ENCODE measurements at regions not wholly inside any gene's neighbourhood (a gene's known extent, or its start where the extent isn't known, plus 50 kb on each side); places are given as distances from the start of the nearest gene placed in this dataset.

DNA sequence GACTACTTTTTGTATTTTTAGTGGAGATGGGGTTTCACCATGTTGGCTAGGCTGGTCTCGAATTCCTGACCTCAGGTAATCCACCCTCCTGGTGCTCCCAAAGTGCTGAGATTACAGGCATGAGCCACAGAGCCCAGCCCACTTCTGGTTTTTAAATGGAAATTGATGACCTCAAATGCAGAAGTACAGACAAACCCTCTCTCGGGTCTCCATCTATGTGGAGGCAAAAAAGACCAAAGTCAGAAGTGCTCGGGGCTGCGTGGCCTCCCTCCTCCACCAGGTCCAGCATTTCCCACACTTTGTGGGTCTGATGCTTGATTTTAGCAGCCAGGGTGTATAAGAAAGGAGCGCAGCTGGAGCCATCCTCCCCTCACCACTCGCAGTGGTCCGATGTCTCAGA is 187.3 kb upstream of the AUTS2 start:
- no peak for TF ChIP-seq NANOG (IDR thresholded peaks at IDR 0.05; ENCODE audit: borderline replicate concordance)
- TF ChIP-seq, protein P1, sequence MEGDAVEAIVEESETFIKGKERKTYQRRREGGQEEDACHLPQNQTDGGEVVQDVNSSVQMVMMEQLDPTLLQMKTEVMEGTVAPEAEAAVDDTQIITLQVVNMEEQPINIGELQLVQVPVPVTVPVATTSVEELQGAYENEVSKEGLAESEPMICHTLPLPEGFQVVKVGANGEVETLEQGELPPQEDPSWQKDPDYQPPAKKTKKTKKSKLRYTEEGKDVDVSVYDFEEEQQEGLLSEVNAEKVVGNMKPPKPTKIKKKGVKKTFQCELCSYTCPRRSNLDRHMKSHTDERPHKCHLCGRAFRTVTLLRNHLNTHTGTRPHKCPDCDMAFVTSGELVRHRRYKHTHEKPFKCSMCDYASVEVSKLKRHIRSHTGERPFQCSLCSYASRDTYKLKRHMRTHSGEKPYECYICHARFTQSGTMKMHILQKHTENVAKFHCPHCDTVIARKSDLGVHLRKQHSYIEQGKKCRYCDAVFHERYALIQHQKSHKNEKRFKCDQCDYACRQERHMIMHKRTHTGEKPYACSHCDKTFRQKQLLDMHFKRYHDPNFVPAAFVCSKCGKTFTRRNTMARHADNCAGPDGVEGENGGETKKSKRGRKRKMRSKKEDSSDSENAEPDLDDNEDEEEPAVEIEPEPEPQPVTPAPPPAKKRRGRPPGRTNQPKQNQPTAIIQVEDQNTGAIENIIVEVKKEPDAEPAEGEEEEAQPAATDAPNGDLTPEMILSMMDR (conservative IDR thresholded peaks at IDR 0.05; ENCODE audit: low read depth in 2 of 2): no peak
- TF ChIP-seq, protein P2, sequence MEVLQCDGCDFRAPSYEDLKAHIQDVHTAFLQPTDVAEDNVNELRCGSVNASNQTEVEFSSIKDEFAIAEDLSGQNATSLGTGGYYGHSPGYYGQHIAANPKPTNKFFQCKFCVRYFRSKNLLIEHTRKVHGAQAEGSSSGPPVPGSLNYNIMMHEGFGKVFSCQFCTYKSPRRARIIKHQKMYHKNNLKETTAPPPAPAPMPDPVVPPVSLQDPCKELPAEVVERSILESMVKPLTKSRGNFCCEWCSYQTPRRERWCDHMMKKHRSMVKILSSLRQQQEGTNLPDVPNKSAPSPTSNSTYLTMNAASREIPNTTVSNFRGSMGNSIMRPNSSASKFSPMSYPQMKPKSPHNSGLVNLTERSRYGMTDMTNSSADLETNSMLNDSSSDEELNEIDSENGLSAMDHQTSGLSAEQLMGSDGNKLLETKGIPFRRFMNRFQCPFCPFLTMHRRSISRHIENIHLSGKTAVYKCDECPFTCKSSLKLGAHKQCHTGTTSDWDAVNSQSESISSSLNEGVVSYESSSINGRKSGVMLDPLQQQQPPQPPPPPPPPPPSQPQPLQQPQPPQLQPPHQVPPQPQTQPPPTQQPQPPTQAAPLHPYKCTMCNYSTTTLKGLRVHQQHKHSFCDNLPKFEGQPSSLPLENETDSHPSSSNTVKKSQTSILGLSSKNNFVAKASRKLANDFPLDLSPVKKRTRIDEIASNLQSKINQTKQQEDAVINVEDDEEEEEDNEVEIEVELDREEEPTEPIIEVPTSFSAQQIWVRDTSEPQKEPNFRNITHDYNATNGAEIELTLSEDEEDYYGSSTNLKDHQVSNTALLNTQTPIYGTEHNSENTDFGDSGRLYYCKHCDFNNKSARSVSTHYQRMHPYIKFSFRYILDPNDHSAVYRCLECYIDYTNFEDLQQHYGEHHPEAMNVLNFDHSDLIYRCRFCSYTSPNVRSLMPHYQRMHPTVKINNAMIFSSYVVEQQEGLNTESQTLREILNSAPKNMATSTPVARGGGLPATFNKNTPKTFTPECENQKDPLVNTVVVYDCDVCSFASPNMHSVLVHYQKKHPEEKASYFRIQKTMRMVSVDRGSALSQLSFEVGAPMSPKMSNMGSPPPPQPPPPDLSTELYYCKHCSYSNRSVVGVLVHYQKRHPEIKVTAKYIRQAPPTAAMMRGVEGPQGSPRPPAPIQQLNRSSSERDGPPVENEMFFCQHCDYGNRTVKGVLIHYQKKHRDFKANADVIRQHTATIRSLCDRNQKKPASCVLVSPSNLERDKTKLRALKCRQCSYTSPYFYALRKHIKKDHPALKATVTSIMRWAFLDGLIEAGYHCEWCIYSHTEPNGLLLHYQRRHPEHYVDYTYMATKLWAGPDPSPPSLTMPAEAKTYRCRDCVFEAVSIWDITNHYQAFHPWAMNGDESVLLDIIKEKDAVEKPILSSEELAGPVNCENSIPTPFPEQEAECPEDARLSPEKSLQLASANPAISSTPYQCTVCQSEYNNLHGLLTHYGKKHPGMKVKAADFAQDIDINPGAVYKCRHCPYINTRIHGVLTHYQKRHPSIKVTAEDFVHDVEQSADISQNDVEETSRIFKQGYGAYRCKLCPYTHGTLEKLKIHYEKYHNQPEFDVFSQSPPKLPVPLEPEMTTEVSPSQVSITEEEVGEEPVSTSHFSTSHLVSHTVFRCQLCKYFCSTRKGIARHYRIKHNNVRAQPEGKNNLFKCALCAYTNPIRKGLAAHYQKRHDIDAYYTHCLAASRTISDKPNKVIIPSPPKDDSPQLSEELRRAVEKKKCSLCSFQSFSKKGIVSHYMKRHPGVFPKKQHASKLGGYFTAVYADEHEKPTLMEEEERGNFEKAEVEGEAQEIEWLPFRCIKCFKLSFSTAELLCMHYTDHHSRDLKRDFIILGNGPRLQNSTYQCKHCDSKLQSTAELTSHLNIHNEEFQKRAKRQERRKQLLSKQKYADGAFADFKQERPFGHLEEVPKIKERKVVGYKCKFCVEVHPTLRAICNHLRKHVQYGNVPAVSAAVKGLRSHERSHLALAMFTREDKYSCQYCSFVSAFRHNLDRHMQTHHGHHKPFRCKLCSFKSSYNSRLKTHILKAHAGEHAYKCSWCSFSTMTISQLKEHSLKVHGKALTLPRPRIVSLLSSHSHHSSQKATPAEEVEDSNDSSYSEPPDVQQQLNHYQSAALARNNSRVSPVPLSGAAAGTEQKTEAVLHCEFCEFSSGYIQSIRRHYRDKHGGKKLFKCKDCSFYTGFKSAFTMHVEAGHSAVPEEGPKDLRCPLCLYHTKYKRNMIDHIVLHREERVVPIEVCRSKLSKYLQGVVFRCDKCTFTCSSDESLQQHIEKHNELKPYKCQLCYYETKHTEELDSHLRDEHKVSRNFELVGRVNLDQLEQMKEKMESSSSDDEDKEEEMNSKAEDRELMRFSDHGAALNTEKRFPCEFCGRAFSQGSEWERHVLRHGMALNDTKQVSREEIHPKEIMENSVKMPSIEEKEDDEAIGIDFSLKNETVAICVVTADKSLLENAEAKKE (CRISPR knock-in tag; IDR thresholded peaks at IDR 0.05): no peak
- no peak for TF ChIP-seq JUNB (IDR thresholded peaks at IDR 0.05; ENCODE audit: unreplicated experiment)
- no peak for TF ChIP-seq EZH2phosphoT487 (IDR thresholded peaks at IDR 0.05; ENCODE audit: unreplicated experiment)
- TF ChIP-seq STAT1 (IDR thresholded peaks at IDR 0.05; ENCODE audit: unreplicated experiment): no peak
- TF ChIP-seq, protein P3, sequence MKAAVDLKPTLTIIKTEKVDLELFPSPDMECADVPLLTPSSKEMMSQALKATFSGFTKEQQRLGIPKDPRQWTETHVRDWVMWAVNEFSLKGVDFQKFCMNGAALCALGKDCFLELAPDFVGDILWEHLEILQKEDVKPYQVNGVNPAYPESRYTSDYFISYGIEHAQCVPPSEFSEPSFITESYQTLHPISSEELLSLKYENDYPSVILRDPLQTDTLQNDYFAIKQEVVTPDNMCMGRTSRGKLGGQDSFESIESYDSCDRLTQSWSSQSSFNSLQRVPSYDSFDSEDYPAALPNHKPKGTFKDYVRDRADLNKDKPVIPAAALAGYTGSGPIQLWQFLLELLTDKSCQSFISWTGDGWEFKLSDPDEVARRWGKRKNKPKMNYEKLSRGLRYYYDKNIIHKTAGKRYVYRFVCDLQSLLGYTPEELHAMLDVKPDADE (IDR thresholded peaks at IDR 0.05): no peak
- no peak for TF ChIP-seq CREB1 (CRISPR knock-in tag; IDR thresholded peaks at IDR 0.05; ENCODE audit: low read depth)
- TF ChIP-seq ZNF331 (CRISPR knock-in tag; IDR thresholded peaks at IDR 0.05; ENCODE audit: low read depth): no peak
- TF ChIP-seq EZH2 (IDR thresholded peaks at IDR 0.05; ENCODE audit: low read depth, unreplicated experiment): no peak
- TF ChIP-seq POLR2AphosphoS5 (IDR thresholded peaks at IDR 0.05; ENCODE audit: low read depth): no peak
- TF ChIP-seq, protein P4, sequence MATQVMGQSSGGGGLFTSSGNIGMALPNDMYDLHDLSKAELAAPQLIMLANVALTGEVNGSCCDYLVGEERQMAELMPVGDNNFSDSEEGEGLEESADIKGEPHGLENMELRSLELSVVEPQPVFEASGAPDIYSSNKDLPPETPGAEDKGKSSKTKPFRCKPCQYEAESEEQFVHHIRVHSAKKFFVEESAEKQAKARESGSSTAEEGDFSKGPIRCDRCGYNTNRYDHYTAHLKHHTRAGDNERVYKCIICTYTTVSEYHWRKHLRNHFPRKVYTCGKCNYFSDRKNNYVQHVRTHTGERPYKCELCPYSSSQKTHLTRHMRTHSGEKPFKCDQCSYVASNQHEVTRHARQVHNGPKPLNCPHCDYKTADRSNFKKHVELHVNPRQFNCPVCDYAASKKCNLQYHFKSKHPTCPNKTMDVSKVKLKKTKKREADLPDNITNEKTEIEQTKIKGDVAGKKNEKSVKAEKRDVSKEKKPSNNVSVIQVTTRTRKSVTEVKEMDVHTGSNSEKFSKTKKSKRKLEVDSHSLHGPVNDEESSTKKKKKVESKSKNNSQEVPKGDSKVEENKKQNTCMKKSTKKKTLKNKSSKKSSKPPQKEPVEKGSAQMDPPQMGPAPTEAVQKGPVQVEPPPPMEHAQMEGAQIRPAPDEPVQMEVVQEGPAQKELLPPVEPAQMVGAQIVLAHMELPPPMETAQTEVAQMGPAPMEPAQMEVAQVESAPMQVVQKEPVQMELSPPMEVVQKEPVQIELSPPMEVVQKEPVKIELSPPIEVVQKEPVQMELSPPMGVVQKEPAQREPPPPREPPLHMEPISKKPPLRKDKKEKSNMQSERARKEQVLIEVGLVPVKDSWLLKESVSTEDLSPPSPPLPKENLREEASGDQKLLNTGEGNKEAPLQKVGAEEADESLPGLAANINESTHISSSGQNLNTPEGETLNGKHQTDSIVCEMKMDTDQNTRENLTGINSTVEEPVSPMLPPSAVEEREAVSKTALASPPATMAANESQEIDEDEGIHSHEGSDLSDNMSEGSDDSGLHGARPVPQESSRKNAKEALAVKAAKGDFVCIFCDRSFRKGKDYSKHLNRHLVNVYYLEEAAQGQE (IDR thresholded peaks at IDR 0.05; ENCODE audit: unreplicated experiment): no peak
- TF ChIP-seq ZNF114 (CRISPR knock-in tag; IDR thresholded peaks at IDR 0.05): no peak
- no peak overlapping the region for H3K27ac Mint-ChIP-seq
- no peak overlapping the region for H3K4me3 Mint-ChIP-seq
- Histone ChIP-seq H4K20me1 (replicated peaks; ENCODE audit: insufficient read depth) (no peaks in the 10 kb centered on the region), H3K4me2 (no peak overlapping the region), H3K27ac (ENCODE audit: low read depth) (no peak overlapping the region), H3K4me1 (ENCODE audit: insufficient read depth) (no peaks in the 10 kb centered on the region), H2AFZ (no peak overlapping the region), H3K36me3 (ENCODE audit: insufficient read depth) (no peaks in the 10 kb centered on the region), H3K4me3 (no peak overlapping the region), H3K27me3 (ENCODE audit: insufficient read depth) (no peaks in the 10 kb centered on the region), H3K9me2 (ENCODE audit: insufficient read depth) (no peaks in the 10 kb centered on the region), H3F3A (replicated peaks; ENCODE audit: low read depth) (no peaks in the 10 kb centered on the region), H3K79me2 (replicated peaks; ENCODE audit: insufficient read depth) (no peaks in the 10 kb centered on the region)
- H3K36me3 Mint-ChIP-seq (ENCODE audit: low read depth): no peaks in the 10 kb centered on the region
- H3K9me3 Mint-ChIP-seq: peaks cover 7% of the 10 kb centered on the region
- ATAC-seq (no peak), DNase-seq (ENCODE audit: low spot score) (no peak)
- no peaks in the 10 kb centered on the region for H3K4me1 Mint-ChIP-seq
- peaks cover 6% of the 10 kb centered on the region for H3K27me3 Mint-ChIP-seq (ENCODE audit: insufficient read depth, low read depth, poor library complexity)
